ENCODE measurements at regions not wholly inside any gene's neighbourhood (a gene's known extent, or its start where the extent isn't known, plus 50 kb on each side); places are given as distances from the start of the nearest gene placed in this dataset.
"Not testable (repeated sequence)": the region's sequence is repeated elsewhere in the genome, so short reads cannot be mapped to it uniquely, and the experiment has no call there.

- TF ChIP-seq CTCF (IDR thresholded peaks at IDR 0.05; ENCODE audit: borderline replicate concordance) = no peak
- Histone ChIP-seq H3K9me3 (replicated peaks) (peaks cover 33% of the 10 kb centered on the region), H3K36me3 (no peaks in the 10 kb centered on the region), H3K4me1 (no peaks in the 10 kb centered on the region), H3K4me3 (no peak overlapping the region), H3K27ac (replicated peaks) (no peak overlapping the region), H3K27me3 (ENCODE audit: low read depth) (no peaks in the 10 kb centered on the region)
- intact Hi-C loops (cut with micrococcal nuclease) = no loop called here
- no peak for DNase-seq
Observed at GRCh38 chr9:25808554-25808953, 130.3 kb upstream of the TUSC1 start.

DNA sequence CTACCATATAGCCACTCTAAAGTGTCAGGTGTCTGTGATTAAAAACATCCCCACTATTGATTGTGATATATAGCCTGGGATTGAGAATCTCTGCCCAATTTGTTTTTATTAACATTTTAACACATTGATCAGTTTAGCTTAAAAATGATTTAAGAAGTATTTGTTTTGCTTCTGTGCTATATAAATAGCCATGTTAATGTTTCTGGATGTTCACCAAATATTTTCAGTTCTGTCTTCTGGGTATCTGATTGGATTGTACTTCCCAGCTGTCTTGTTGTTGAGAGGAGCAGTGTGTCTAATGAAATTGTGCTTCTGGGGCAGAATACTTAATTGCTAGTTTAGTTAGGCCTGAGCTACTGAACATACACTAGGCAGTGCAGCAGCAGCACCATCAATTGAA is 126.6 kb upstream of the TUSC1 start:
- no peak for DNase-seq
- intact Hi-C loops (cut with micrococcal nuclease) = no loop called here
- peaks cover 15% of the 10 kb centered on the region for H3K9me3 ChIP-seq (replicated peaks)

GRCh38 chr9:25801989-25802388 is 123.7 kb upstream of the TUSC1 start:
- H3K4me3 ChIP-seq; intact Hi-C loops (cut with micrococcal nuclease); DNase-seq; H3K27ac ChIP-seq (replicated peaks); H3K9me3 ChIP-seq (replicated peaks); H3K4me1 ChIP-seq; H3K27me3 ChIP-seq (ENCODE audit: low read depth); H3K36me3 ChIP-seq: not testable (repeated sequence)

More for the DNA sequence above, 126.6 kb upstream of the TUSC1 start:
- Histone ChIP-seq H3K4me1 (no peaks in the 10 kb centered on the region), H3K27me3 (ENCODE audit: low read depth) (no peaks in the 10 kb centered on the region), H3K36me3 (no peaks in the 10 kb centered on the region), H3K4me3 (no peak overlapping the region), H3K27ac (replicated peaks) (no peak overlapping the region)
- TF ChIP-seq CTCF (IDR thresholded peaks at IDR 0.05; ENCODE audit: borderline replicate concordance) = no peak

DNA sequence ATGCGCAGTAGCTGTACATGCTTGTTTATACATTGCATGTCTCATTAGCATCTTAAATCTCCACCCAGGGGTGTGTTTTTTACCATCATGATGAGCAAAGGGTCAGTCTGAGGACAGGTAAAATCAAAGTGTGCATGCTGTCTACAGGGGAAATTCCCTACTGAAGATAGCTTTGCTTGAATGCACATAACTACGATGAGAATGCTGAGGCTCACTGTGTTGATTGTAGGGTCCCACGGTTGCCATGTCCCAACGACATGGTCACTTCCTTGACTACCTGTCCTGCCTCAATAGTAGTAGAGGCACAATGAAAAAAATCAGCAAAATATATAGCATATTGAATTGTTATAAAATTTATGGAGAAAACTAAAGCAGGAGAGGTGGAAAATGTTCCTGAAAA is 95.6 kb upstream of the TUSC1 start:
- H3K4me3 ChIP-seq = no peak overlapping the region
- no peaks in the 10 kb centered on the region for H3K9me3 ChIP-seq (replicated peaks)
- H3K27ac ChIP-seq (replicated peaks) = no peak overlapping the region
- no peaks in the 10 kb centered on the region for H3K36me3 ChIP-seq
- no peaks in the 10 kb centered on the region for H3K4me1 ChIP-seq
- no peak for TF ChIP-seq CTCF (IDR thresholded peaks at IDR 0.05; ENCODE audit: borderline replicate concordance)
- DNase-seq = no peak
- intact Hi-C loops (cut with micrococcal nuclease) = no loop called here
- no peaks in the 10 kb centered on the region for H3K27me3 ChIP-seq (ENCODE audit: low read depth)

DNA sequence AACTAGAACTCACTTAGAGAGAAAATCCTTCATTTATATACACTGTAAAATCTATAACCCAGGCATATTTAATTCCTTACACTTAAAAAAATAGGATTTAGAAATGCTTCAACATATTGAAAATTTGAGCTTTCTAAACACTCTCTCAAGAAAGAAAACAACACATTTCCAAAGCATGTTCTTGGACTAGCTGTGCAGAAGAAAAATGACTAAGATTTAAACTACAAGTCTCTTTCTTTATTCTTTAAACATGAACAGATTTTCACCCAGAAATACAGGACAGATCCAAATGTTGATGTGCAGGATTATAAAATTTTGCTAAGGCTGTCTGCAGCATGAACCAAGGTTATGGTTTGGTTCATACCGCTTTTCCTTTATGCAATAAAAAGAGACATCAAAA is 77.7 kb upstream of the TUSC1 start:
- intact Hi-C loops (cut with micrococcal nuclease) = no loop called here
- H3K27ac ChIP-seq (replicated peaks) = no peak overlapping the region
- no peaks in the 10 kb centered on the region for H3K36me3 ChIP-seq
- no peak for TF ChIP-seq CTCF (IDR thresholded peaks at IDR 0.05; ENCODE audit: borderline replicate concordance)
- H3K9me3 ChIP-seq (replicated peaks) = no peaks in the 10 kb centered on the region
- no peaks in the 10 kb centered on the region for H3K27me3 ChIP-seq (ENCODE audit: low read depth)
- DNase-seq = no peak
- H3K4me3 ChIP-seq = no peak overlapping the region
- H3K4me1 ChIP-seq = no peaks in the 10 kb centered on the region

DNA sequence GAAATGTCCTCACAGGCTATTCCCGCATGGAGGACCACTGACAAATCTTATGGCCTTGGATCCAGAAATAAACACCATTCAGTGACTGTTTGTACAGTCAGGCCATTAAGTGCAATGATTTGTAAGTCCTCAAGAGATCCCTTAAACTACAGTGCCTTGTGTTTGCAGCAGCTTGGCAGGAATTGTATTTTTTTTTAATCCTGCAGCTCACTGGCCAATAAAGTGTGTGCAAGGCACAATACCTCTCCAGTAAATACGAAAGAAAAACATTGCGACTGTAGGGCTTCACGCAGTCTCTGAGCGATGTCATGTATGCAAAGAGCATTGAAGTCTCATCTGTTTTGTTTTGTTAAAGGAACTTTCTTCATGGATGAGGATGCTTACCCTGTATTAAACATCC is 74.2 kb upstream of the TUSC1 start:
- H3K4me3 ChIP-seq = no peak overlapping the region
- H3K36me3 ChIP-seq = no peaks in the 10 kb centered on the region
- no peak overlapping the region for H3K27ac ChIP-seq (replicated peaks)
- H3K9me3 ChIP-seq (replicated peaks) = no peaks in the 10 kb centered on the region
- TF ChIP-seq CTCF (IDR thresholded peaks at IDR 0.05; ENCODE audit: borderline replicate concordance) = no peak
- no peak for DNase-seq
- no peaks in the 10 kb centered on the region for H3K4me1 ChIP-seq
- H3K27me3 ChIP-seq (ENCODE audit: low read depth) = no peaks in the 10 kb centered on the region
- intact Hi-C loops (cut with micrococcal nuclease) = no loop called here
